ENCODE measurements at regions not wholly inside any gene's neighbourhood (a gene's known extent, or its start where the extent isn't known, plus 50 kb on each side); places are given as distances from the start of the nearest gene placed in this dataset.

- TF ChIP-seq POLR2A (IDR thresholded peaks at IDR 0.05): no peak
- TF ChIP-seq CTCF (IDR thresholded peaks at IDR 0.05 in 8 of 11, conservative IDR thresholded peaks at IDR 0.05 in 3 of 11): no peak
- no peak for TF ChIP-seq POLR2AphosphoS5 (IDR thresholded peaks at IDR 0.05)
Observed at GRCh38 chr11:36791957-36792356, 193.9 kb upstream of the RAG2 start.

Measured in spleen (tissue), 7 donors.